Activated gamma-delta T cell treated with Interleukin-2 at 50 U/mL for 16 hours (primary cell): ENCODE measurements at regions not wholly inside any gene's neighbourhood (a gene's known extent, or its start where the extent isn't known, plus 50 kb on each side); places are given as distances from the start of the nearest gene placed in this dataset.

Experiments
- DNase-seq: peaks from one replicate; pipeline ENCODE4 v3.0.0-alpha.2; 2020

GRCh38 chr12:24255920-24256665, 306.6 kb upstream of the SOX5 start:
- no peak for DNase-seq

- DNase-seq = no peak
These were observed 303.1 kb upstream of the SOX5 start for GRCh38 chr12:24252602-24253001.

- no peak for DNase-seq
These were observed 297.5 kb upstream of the SOX5 start for GRCh38 chr12:24246934-24247333.

- DNase-seq = no peak
These were observed 296.9 kb upstream of the SOX5 start for GRCh38 chr12:24246376-24246775.

GRCh38 chr12:24244801-24245200, 295.3 kb upstream of the SOX5 start:
- DNase-seq = no peak

GRCh38 chr12:24244231-24244630, 294.8 kb upstream of the SOX5 start:
- DNase-seq = no peak

GRCh38 chr12:24240707-24241106, 291.2 kb upstream of the SOX5 start:
- no peak for DNase-seq

- DNase-seq = no peak
These were observed 284.2 kb upstream of the SOX5 start for GRCh38 chr12:24233519-24234246.

- no peak for DNase-seq
These were observed 283.1 kb upstream of the SOX5 start for GRCh38 chr12:24232531-24232930.

- DNase-seq = no peak
These were observed 281.8 kb upstream of the SOX5 start for GRCh38 chr12:24231298-24231697.

GRCh38 chr12:24230061-24230701, 280.7 kb upstream of the SOX5 start:
- no peak for DNase-seq

GRCh38 chr12:24229031-24229700, 279.7 kb upstream of the SOX5 start:
- DNase-seq = no peak

GRCh38 chr12:24228371-24228770, 278.9 kb upstream of the SOX5 start:
- no peak for DNase-seq

- DNase-seq = no peak
These were observed 278.1 kb upstream of the SOX5 start for GRCh38 chr12:24227551-24227950.

GRCh38 chr12:24226745-24227350, 277.4 kb upstream of the SOX5 start:
- no peak for DNase-seq

- DNase-seq = no peak
These were observed 274.9 kb upstream of the SOX5 start for GRCh38 chr12:24224401-24224800.

- no peak for DNase-seq
These were observed 274.5 kb upstream of the SOX5 start for GRCh38 chr12:24223926-24224325.

- DNase-seq = no peak
These were observed 273.5 kb upstream of the SOX5 start for GRCh38 chr12:24222968-24223367.

- no peak for DNase-seq
These were observed 263.0 kb upstream of the SOX5 start for GRCh38 chr12:24212496-24212895.

- no peak for DNase-seq
These were observed 257.2 kb upstream of the SOX5 start for GRCh38 chr12:24206621-24207020.

- no peak for DNase-seq
These were observed 251.9 kb upstream of the SOX5 start for GRCh38 chr12:24201258-24201970.

GRCh38 chr12:24200010-24200409, 250.5 kb upstream of the SOX5 start:
- DNase-seq = no peak
